Naive B cell (primary cell): ENCODE measurements at regions not wholly inside any gene's neighbourhood (a gene's known extent, or its start where the extent isn't known, plus 50 kb on each side); places are given as distances from the start of the nearest gene placed in this dataset.
A peak's percentile ranks its signal among the peaks of the same experiment; 100 is the strongest.

Experiments used
- ATAC-seq, 2 donors: fragments of 150-1000 bp; cut with Tn5 transposase; 2 replicates each; pipeline ENCODE4 v1.10.0; 2021; ENCODE audit warnings: low read depth in 2 of 2, mild to moderate bottlenecking in 2 of 2, moderate library complexity in 2 of 2
- DNase-seq: peaks from one replicate; pipeline ENCODE4 v3.0.0; 2022
- H3K27ac Mint-ChIP-seq, 6 donors: one replicate each; pipeline ENCODE4 v1.8.0; 2020 to 2022; ENCODE audit warnings: mild to moderate bottlenecking in 6 of 6, mixed read lengths in 6 of 6, moderate library complexity in 5 of 6, inconsistent platforms in 2 of 6
- H3K27me3 Mint-ChIP-seq, 3 donors: one replicate each; pipeline ENCODE4 v1.8.0; 2021 to 2022; ENCODE audit warnings: mixed read lengths in 3 of 3, mild to moderate bottlenecking in 1 of 3
- H3K36me3 Mint-ChIP-seq, 2 donors: one replicate each; pipeline ENCODE4 v1.8.0; 2020 to 2022; ENCODE audit warnings: mixed read lengths in 2 of 2, inconsistent platforms in 1 of 2, mild to moderate bottlenecking in 1 of 2
- H3K4me1 Mint-ChIP-seq, 3 donors: one replicate each; pipeline ENCODE4 v1.8.0; 2020 to 2022; ENCODE audit warnings: mixed read lengths in 3 of 3, inconsistent platforms in 1 of 3, mild to moderate bottlenecking in 1 of 3, moderate library complexity in 1 of 3
- H3K4me3 Mint-ChIP-seq, 8 donors: one replicate each; pipeline ENCODE4 v1.8.0; 2020 to 2022; ENCODE audit warnings: mild to moderate bottlenecking in 8 of 8, mixed read lengths in 8 of 8, moderate library complexity in 8 of 8, inconsistent platforms in 2 of 8
- H3K9me3 Mint-ChIP-seq, 7 donors: one replicate each; pipeline ENCODE4 v1.8.0; 2020 to 2022; ENCODE audit warnings: mixed read lengths in 7 of 7, mild to moderate bottlenecking in 5 of 7, inconsistent platforms in 2 of 7, moderate library complexity in 1 of 7

DNA sequence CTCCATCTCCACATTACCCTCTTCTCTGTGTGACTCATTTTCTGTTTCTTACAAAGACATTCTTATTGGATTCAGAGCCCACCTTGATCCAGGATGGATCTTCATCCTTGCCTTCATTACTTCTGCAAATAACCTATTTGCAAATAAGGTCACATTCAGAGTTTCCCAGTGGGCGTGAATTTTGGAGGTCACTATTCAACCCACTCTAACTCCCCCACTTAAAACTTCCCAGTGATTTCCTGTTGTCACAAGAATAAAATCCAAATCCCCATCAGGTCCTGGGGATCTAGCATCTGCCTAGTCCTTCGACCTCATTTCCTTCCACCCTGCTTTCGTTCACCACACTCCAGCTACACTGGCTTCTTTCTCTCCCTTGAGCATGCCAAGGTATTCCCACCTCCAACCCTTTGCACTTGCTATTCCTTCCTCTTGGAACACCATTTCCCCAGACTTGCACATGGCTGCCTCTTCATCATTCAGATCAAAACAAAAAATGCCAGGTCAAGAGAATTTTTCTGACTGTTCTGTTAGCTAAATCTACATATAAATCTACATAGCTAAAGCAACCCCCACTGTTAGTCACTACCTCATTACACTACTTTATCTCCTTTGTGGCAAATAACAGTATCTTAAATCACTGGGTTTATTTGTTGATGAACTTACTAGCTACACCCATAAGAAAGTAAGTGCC, 187.2 kb downstream of the TOMM20 start:
- Mint-ChIP-seq H3K9me3 (peaks cover 0 to 14% (median 3%) of the 10 kb centered on the region in 7 donors), H3K27me3 (no peaks in the 10 kb centered on the region), H3K4me3 (no peak overlapping the region), H3K4me1 (peaks cover 24 to 36% (median 29%) of the 10 kb centered on the region in 3 donors), H3K36me3 (peaks cover 0 to 5% of the 10 kb centered on the region in 2 donors), H3K27ac (no peak overlapping the region)
- ATAC-seq (no peak), DNase-seq (no peak)

DNA sequence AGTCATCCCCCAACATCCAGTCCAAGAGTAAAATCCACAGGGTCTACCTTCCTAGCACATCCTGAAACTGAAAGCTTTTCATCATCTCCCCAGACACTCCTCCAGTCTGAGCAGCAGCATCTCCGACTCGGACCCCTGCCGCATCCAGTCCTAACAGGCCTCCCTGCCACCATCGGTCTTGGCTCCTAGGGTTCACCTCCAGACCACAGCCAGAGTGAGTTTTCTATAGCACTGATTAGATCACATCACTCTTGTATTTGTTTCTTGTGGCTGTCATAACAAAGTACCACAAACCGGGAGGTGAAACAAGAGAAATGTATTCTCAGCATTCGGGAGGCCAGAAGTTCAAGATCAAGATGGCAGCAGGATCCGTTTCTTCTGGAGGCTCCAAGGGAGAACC, 187.8 kb downstream of the TOMM20 start:
- Mint-ChIP-seq H3K9me3 (peaks cover 0 to 14% (median 3%) of the 10 kb centered on the region in 7 donors), H3K36me3 (peaks cover 0 to 5% of the 10 kb centered on the region in 2 donors), H3K27ac (no peak overlapping the region), H3K4me3 (no peak overlapping the region), H3K27me3 (no peaks in the 10 kb centered on the region), H3K4me1 (peaks cover 21 to 29% (median 25%) of the 10 kb centered on the region in 3 donors)
- no peak for ATAC-seq
- no peak for DNase-seq

DNA sequence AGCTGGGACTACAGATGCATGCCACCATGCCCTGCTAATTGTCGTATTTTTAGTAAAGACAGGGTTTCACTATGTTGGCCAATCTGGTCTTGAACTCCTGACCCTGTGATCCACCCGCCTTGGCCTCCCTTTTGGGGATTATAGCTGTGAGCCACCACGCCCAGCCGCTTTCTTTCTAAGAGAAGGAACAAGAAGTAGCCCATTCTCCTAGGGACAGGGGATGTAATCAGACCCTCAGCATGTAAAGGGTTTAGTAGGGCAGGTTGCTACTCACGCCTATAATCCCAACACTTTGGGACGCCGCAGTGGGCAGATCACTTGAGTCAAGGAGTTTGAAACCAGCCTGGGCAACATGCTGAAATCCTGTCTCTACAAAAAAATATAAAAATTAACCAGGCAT, 189.7 kb downstream of the TOMM20 start:
- H3K27ac Mint-ChIP-seq: peak overlapping the region in 1 of 6 donors; percentile 26
- H3K4me3 Mint-ChIP-seq: no peak overlapping the region
- H3K4me1 Mint-ChIP-seq: peaks cover 4 to 17% (median 7%) of the 10 kb centered on the region in 3 donors
- peaks cover 0 to 13% (median 1%) of the 10 kb centered on the region in 7 donors for H3K9me3 Mint-ChIP-seq
- no peak for DNase-seq
- H3K36me3 Mint-ChIP-seq: no peaks in the 10 kb centered on the region
- no peaks in the 10 kb centered on the region for H3K27me3 Mint-ChIP-seq
- ATAC-seq: no peak

DNA sequence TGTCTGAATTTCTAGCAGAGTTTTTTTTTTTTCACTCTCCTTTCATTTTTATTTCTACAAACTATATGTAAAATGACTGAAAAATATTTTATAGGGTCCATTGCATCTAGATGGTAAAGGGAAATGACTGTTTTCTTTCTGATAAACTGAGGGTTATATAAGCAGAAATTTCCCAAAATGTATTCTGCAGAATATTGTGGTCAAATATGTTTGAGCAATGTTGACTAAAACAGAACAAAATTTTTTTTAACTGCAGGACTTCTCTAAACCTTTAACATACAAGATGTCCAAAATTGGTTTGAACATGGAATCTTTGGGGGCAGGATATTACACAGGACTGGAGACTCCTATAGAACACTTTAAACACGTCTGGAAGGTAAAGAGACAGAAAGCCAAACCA, 190.5 kb downstream of the TOMM20 start:
- Mint-ChIP-seq H3K27ac (no peak overlapping the region), H3K4me1 (peaks cover 6 to 17% (median 7%) of the 10 kb centered on the region in 3 donors), H3K4me3 (no peak overlapping the region), H3K36me3 (no peaks in the 10 kb centered on the region), H3K9me3 (peaks cover 0 to 6% (median 0%) of the 10 kb centered on the region in 7 donors), H3K27me3 (no peaks in the 10 kb centered on the region)
- no peak for DNase-seq
- no peak for ATAC-seq

DNA sequence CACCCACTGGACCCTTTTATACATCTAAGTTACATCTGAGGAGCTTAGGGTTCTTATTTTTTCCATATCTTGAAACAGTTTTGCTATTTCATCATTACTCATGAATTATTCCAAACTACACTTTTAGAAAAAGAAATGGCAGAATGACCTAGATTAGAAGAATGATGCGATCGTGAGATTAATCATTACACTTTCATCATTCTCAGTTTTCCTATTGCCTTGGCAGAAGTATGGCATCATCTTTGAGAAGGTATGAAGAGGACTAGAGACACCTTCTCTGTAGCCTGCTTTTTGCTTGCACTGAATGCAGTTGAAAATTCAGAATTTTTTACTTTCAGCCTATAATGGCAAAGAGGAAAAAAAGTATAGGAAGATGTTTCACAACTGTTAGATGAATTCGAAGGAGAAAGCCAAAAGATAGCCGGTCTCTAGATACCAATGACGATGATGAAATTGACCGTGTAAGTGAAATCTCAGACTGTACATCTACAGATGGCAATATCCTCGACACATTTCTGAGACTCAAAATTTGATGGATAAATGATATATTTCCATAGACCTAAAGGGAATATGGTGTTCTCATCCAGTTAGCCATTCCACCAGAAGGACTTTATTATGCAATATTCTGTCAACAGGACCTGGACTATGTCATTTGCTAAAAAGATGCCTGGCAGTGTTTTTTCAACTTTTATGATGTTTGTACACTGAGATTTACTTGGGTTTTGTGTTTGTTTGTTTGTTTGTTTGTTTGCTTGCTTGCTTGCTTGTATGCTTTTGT, 191.8 kb downstream of the TOMM20 start:
- H3K27me3 Mint-ChIP-seq: no peaks in the 10 kb centered on the region
- H3K36me3 Mint-ChIP-seq: no peaks in the 10 kb centered on the region
- H3K4me3 Mint-ChIP-seq: no peak overlapping the region
- DNase-seq (no peak), ATAC-seq (no peak)
- H3K27ac Mint-ChIP-seq: peak overlapping the region in 2 of 6 donors; percentile 60 to 69
- H3K4me1 Mint-ChIP-seq: peaks cover 11 to 24% (median 15%) of the 10 kb centered on the region in 3 donors
- H3K9me3 Mint-ChIP-seq: no peaks in the 10 kb centered on the region

DNA sequence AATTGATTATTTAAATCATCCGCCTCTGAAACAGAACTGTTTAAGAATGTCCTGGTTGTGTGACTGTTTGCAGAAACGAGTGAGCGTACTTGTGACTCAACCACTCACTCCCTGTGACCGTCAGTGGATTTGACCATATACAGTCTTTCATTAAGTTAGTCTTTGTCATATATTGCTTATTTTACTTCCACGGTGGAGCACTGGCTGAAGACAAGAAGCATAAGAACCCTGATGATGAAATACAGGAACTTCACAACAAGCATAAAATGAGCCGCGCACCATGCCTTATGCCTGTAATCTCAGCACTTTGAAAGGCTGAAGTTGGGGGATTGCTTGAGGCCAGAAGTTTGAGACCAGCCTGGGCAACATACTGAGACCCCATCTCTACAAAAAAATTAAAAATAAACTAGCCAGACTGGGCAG, 194.0 kb downstream of the TOMM20 start:
- no peak overlapping the region for H3K4me3 Mint-ChIP-seq
- H3K9me3 Mint-ChIP-seq: no peaks in the 10 kb centered on the region
- H3K4me1 Mint-ChIP-seq: peaks cover 11 to 24% (median 15%) of the 10 kb centered on the region in 3 donors
- no peaks in the 10 kb centered on the region for H3K27me3 Mint-ChIP-seq
- peak overlapping the region in 1 of 6 donors; percentile 8 for H3K27ac Mint-ChIP-seq
- ATAC-seq (no peak), DNase-seq (no peak)
- no peaks in the 10 kb centered on the region for H3K36me3 Mint-ChIP-seq

DNA sequence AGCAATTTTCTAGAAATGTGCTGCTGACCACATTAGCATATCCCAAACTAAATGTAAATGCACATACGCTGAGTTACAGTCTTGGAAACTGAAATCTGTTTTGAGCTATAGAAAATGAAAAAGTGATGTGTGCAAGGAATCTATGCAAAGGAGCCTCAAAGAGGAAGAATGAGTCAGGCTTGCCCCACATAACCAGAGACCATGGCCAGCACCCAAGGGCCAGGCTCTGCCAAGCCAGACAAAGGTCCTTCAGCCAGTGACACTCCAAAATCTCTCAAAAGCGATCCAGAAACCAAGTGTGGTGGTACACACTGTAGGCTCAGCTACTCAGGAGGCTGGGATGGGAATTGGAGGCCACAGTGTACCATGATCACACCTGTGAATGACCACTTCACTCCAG, 195.2 kb downstream of the TOMM20 start:
- Mint-ChIP-seq H3K36me3 (no peaks in the 10 kb centered on the region), H3K4me3 (peak overlapping the region in 2 of 8 donors; percentile 12 to 17), H3K27me3 (no peaks in the 10 kb centered on the region), H3K27ac (peak overlapping the region in 1 of 6 donors; percentile 16), H3K9me3 (no peaks in the 10 kb centered on the region), H3K4me1 (peaks cover 11 to 24% (median 15%) of the 10 kb centered on the region in 3 donors)
- no peak for DNase-seq
- ATAC-seq: peak; percentile 34 to 54

DNA sequence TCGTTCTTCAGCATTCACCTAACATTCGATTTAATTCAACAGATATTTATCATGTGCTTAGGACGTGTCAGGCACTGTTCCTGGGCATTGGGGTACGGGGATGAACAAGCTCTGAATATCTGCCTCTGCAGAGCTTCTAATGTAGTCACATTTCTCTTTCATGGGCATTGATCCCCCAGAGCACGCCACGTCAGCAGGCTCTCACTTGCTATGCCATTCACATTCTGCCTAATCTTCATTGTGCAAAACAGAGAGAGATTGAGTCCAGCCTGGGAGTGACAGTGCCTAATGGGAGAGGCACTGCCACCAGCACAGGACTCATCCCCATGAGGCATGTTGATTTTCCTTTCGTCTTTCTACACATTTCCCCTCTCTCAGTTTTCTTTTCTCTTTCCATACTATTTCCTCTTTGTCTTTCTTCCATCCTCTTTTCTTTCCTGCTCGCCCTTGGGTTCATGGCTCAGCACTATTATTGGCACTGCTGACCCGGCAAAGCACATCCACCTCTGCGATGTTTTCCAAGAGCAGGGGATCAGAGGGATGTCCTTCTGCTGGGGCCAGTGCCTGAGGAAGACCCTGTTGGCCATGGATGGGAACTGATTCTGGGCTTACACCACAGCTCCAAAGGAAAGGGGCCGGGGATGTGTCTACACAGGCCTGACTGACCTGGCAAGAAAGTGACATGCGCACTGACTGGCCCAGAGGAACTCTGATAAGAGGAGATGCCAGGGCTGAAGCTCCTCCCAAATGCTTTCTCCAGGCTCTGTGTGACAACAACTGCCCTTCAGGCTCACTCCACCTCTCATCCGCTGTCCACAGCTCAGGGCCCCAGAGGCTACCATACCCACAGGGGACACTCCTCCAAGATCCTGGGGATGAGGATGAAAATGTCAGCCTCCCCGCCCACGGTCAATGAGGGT, 195.9 kb downstream of the TOMM20 start:
- DNase-seq: no peak
- Mint-ChIP-seq H3K4me1 (peaks cover 14 to 31% (median 20%) of the 10 kb centered on the region in 3 donors), H3K9me3 (no peaks in the 10 kb centered on the region), H3K27me3 (no peaks in the 10 kb centered on the region), H3K4me3 (peak overlapping the region in 2 of 8 donors; percentile 12 to 17), H3K27ac (peak overlapping the region in 2 of 6 donors; percentile 16 to 50), H3K36me3 (no peaks in the 10 kb centered on the region)
- no peak for ATAC-seq

DNA sequence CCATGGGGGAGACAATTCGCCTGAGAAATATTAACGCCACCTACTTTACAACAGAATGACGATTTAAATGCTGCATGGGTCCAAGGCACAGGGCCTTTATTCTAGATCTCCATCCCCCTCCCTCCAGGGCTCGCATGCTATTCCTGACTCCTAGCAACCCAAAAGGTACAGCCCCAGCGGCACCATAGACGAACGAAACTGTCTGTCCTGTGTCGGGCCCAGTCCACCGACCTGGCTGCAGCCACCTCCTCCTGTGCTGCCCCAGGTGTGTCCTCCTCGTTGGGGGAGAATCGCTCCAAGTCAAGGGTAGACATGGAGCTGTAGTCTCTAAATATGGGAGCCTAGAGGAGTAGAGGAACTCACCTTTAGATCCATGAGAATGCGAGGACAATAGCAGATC, 196.5 kb downstream of the TOMM20 start:
- Mint-ChIP-seq H3K27me3 (no peaks in the 10 kb centered on the region), H3K4me3 (no peak overlapping the region), H3K27ac (peak overlapping the region in 1 of 6 donors; percentile 15), H3K4me1 (peaks cover 21 to 38% (median 27%) of the 10 kb centered on the region in 3 donors), H3K36me3 (no peaks in the 10 kb centered on the region), H3K9me3 (no peaks in the 10 kb centered on the region)
- DNase-seq (no peak), ATAC-seq (no peak)

DNA sequence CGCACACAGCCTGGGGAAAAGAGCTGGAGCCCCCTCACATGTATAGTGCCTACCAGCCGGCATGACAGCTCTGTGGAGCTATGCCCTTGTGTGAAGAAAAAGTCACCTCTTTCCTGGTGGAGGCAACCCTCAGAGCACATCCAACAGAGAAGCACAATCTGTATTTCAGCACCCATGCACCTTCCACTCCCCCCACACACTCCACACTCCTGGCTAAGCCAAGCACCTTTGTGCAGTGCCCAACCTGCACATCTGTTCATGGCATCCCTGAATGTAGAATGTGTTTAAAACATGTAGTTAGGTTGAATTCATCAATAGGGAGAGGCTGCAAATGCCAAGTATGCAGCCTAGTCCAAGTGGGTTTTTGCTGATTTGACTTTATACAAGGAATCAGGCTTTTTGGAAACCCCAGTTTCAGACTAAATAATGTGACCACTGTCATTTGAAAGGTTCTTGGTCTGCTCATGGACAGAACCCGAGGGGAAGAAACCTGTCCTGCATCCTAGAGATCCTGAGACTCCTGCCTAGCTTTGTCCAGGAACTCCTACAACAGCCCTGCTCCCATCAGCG, 197.1 kb downstream of the TOMM20 start:
- DNase-seq (no peak), ATAC-seq (no peak)
- H3K36me3 Mint-ChIP-seq: no peaks in the 10 kb centered on the region
- no peak overlapping the region for H3K4me3 Mint-ChIP-seq
- no peaks in the 10 kb centered on the region for H3K27me3 Mint-ChIP-seq
- H3K4me1 Mint-ChIP-seq: peaks cover 23 to 44% (median 33%) of the 10 kb centered on the region in 3 donors
- peak overlapping the region in 1 of 6 donors; percentile 12 for H3K27ac Mint-ChIP-seq
- no peaks in the 10 kb centered on the region for H3K9me3 Mint-ChIP-seq

DNA sequence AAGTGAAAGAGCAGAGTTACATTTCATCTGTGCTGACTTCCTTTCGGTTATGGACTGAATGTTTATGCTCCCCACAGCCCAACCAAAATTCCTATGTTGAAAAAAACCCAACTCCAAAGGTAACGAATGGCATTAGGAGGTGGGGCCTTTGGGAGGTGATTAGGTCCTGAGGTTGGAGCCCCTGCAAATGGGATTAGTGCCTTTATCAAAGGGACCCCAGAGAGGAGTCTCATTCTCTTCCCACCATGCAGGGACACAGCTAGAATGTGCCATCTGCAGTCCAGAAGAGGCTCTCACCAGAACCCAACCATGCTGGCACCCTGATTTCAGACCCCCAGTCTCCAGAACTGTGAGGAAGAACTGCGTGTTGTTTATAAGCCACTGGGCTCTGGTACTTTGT, 199.3 kb downstream of the TOMM20 start:
- Mint-ChIP-seq H3K4me1 (peaks cover 28 to 59% (median 40%) of the 10 kb centered on the region in 3 donors), H3K27me3 (no peaks in the 10 kb centered on the region), H3K27ac (no peak overlapping the region), H3K9me3 (no peaks in the 10 kb centered on the region), H3K4me3 (no peak overlapping the region), H3K36me3 (no peaks in the 10 kb centered on the region)
- ATAC-seq (no peak), DNase-seq (no peak)

DNA sequence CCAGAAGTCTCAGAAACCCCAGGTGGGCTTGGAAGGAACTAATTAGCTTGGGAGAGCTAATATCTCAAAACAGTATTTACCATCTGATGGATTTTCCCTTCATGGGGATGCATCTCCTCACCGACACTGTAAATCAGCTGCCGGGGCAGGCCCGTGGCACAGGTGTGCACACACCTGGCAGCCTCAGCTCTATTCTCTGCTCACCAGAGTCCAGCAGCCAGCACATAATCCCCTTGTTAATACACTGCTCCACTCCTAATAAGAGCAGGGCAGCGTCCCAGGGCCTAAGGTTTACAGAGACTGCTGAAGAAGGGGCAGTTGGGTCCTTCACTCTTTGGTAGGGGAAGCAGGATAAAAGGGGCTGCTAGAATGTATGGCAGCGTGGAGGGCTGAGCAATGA, 200.0 kb downstream of the TOMM20 start:
- H3K4me1 Mint-ChIP-seq: peaks cover 27 to 61% (median 39%) of the 10 kb centered on the region in 3 donors
- H3K27ac Mint-ChIP-seq: no peak overlapping the region
- no peaks in the 10 kb centered on the region for H3K27me3 Mint-ChIP-seq
- no peak for ATAC-seq
- H3K36me3 Mint-ChIP-seq: no peaks in the 10 kb centered on the region
- peak overlapping the region in 1 of 8 donors; percentile 11 for H3K4me3 Mint-ChIP-seq
- H3K9me3 Mint-ChIP-seq: peaks cover 0 to 3% (median 0%) of the 10 kb centered on the region in 7 donors
- DNase-seq: no peak
